ENCODE measurements at regions not wholly inside any gene's neighbourhood (a gene's known extent, or its start where the extent isn't known, plus 50 kb on each side); places are given as distances from the start of the nearest gene placed in this dataset.

- no peak overlapping the region for H3K4me3 ChIP-seq
- H3K4me1 ChIP-seq = no peaks in the 10 kb centered on the region
- H3K27ac ChIP-seq = no peak overlapping the region
- no peak for DNase-seq
- no peaks in the 10 kb centered on the region for H3K9me3 ChIP-seq
- no peaks in the 10 kb centered on the region for H3K27me3 ChIP-seq
- H3K36me3 ChIP-seq = no peaks in the 10 kb centered on the region
- TF ChIP-seq POLR2A (IDR thresholded peaks at IDR 0.05) (no peak), CTCF (IDR thresholded peaks at IDR 0.05) (no peak)
Measured at GRCh38 chr2:117308861-117309770, 505.4 kb upstream of the DDX18 start.

- Histone ChIP-seq H3K4me1 (no peaks in the 10 kb centered on the region), H3K27ac (no peak overlapping the region), H3K36me3 (no peaks in the 10 kb centered on the region), H3K9me3 (no peaks in the 10 kb centered on the region), H3K27me3 (no peaks in the 10 kb centered on the region), H3K4me3 (no peak overlapping the region)
- TF ChIP-seq POLR2A (IDR thresholded peaks at IDR 0.05) = no peak
- TF ChIP-seq CTCF (IDR thresholded peaks at IDR 0.05) = no peak
- DNase-seq = no peak
Measured at GRCh38 chr2:117321816-117322215, 492.7 kb upstream of the DDX18 start.

- Histone ChIP-seq H3K9me3 (no peaks in the 10 kb centered on the region), H3K4me1 (no peaks in the 10 kb centered on the region), H3K4me3 (no peak overlapping the region), H3K27ac (no peak overlapping the region), H3K36me3 (no peaks in the 10 kb centered on the region), H3K27me3 (no peaks in the 10 kb centered on the region)
- TF ChIP-seq POLR2A (IDR thresholded peaks at IDR 0.05) = no peak
- TF ChIP-seq CTCF (IDR thresholded peaks at IDR 0.05) = no peak
- DNase-seq = no peak
Measured at GRCh38 chr2:117323331-117323730, 491.2 kb upstream of the DDX18 start.

- TF ChIP-seq CTCF (IDR thresholded peaks at IDR 0.05) (no peak), POLR2A (IDR thresholded peaks at IDR 0.05) (no peak)
- H3K27me3 ChIP-seq = no peaks in the 10 kb centered on the region
- no peaks in the 10 kb centered on the region for H3K4me1 ChIP-seq
- no peaks in the 10 kb centered on the region for H3K9me3 ChIP-seq
- no peak for DNase-seq
- H3K36me3 ChIP-seq = no peaks in the 10 kb centered on the region
- H3K27ac ChIP-seq = no peak overlapping the region
- no peak overlapping the region for H3K4me3 ChIP-seq
Measured at GRCh38 chr2:117330641-117331040, 483.9 kb upstream of the DDX18 start.

GRCh38 chr2:117335967-117336366 lies 478.5 kb upstream of the DDX18 start:
- no peak for DNase-seq
- H3K27me3 ChIP-seq = no peaks in the 10 kb centered on the region
- no peak for TF ChIP-seq CTCF (IDR thresholded peaks at IDR 0.05)
- no peak for TF ChIP-seq POLR2A (IDR thresholded peaks at IDR 0.05)
- H3K4me3 ChIP-seq = no peak overlapping the region
- H3K9me3 ChIP-seq = no peaks in the 10 kb centered on the region
- H3K4me1 ChIP-seq = no peaks in the 10 kb centered on the region
- no peaks in the 10 kb centered on the region for H3K36me3 ChIP-seq
- H3K27ac ChIP-seq = no peak overlapping the region

All from Peyer's patch (tissue), 4 donors.